ENCODE measurements at regions not wholly inside any gene's neighbourhood (a gene's known extent, or its start where the extent isn't known, plus 50 kb on each side); places are given as distances from the start of the nearest gene placed in this dataset.

DNA sequence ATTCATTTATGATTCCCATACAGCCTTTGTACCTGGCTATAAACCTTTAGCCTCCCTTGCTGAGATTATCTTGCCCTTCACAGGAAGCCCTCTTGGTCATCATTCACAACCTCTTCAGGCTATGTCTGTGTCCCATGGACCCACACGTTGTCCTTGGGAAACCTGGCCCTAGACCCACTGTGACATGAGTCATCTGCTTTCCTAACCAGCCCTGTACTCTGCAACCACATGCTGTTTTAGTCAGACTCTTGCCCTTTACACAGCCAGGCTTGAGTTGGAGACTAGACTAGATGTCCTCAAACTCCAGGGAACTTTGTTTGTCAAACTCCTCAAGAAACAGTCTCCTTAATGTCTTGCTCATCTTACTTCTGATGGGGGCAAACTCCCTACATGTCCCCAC, 229.3 kb upstream of the ZSWIM2 start:
- Histone ChIP-seq H3K9me3 (ENCODE audit: control insufficient read depth, low read depth, low read length) (no peaks in the 10 kb centered on the region), H3T11ph (ENCODE audit: low read length) (no peak overlapping the region), H3K27ac (ENCODE audit: insufficient read length, low read depth, low read length) (no peak overlapping the region), H3K27me3 (ENCODE audit: insufficient read depth, low read length) (no peaks in the 10 kb centered on the region), H4K20me1 (ENCODE audit: control insufficient read depth, insufficient read depth, insufficient read length) (no peaks in the 10 kb centered on the region), H3K79me1 (ENCODE audit: insufficient read depth, low read depth, low read length, poor library complexity, severe bottlenecking) (no peaks in the 10 kb centered on the region), H3K4me1 (ENCODE audit: insufficient read depth, low read length) (no peaks in the 10 kb centered on the region; the same call in 1 of the 2 replicates), H2BK5ac (ENCODE audit: insufficient read length, low read length) (no peak overlapping the region), H4K91ac (ENCODE audit: insufficient read length, low read depth, low read length) (no peak overlapping the region), H4K8ac (replicated peaks; ENCODE audit: insufficient read length, low read depth, low read length) (no peak overlapping the region), H2BK20ac (ENCODE audit: low read depth, low read length, poor library complexity, severe bottlenecking) (no peak overlapping the region), H3K23ac (ENCODE audit: insufficient read length, low read depth, low read length) (no peak overlapping the region), H2BK120ac (ENCODE audit: low read depth, low read length, poor library complexity, severe bottlenecking) (no peak overlapping the region), H3K56ac (ENCODE audit: insufficient read length, low read depth, low read length) (no peak overlapping the region), H3K14ac (ENCODE audit: insufficient read depth, low read length) (no peak overlapping the region), H3K9ac (ENCODE audit: extremely low read depth, insufficient read length, low read length) (no peak overlapping the region), H4K5ac (ENCODE audit: insufficient read length, low read depth, low read length) (no peak overlapping the region), H3K4me2 (ENCODE audit: insufficient read depth, insufficient read length, low read length) (no peak overlapping the region), H2AFZ (ENCODE audit: low read length) (no peak overlapping the region), H3K23me2 (ENCODE audit: insufficient read length, low read depth, low read length, poor library complexity, severe bottlenecking) (no peaks in the 10 kb centered on the region), H2BK12ac (ENCODE audit: insufficient read length, low read depth, low read length) (no peak overlapping the region), H3K4ac (ENCODE audit: low read depth, low read length) (no peak overlapping the region), H2AK5ac (ENCODE audit: insufficient read length, low read length) (no peak overlapping the region), H2BK15ac (ENCODE audit: low read depth, low read length) (no peak overlapping the region), H3K79me2 (ENCODE audit: insufficient read depth, low read length) (no peaks in the 10 kb centered on the region), H3K18ac (ENCODE audit: insufficient read length, low read depth, low read length) (no peak overlapping the region)
- no CpG with 5 or more reads among the region's 1 CpG for WGBS (ENCODE audit: extremely low coverage, insufficient read length, low lambda C conversion rate)
- Mint-ChIP-seq H3K4me1 (peaks cover 5 to 6% of the 10 kb centered on the region in 2 experiments; a peak in 3 of 4 replicates), H3K36me3 (ENCODE audit: insufficient read depth in 1 of 3, low read depth in 3 of 3) (peaks cover 0 to 7% (median 3%) of the 10 kb centered on the region in 3 experiments; a peak in 3 of 7 replicates), H3K9me3 (peaks cover 6 to 7% of the 10 kb centered on the region in 2 experiments; a peak in 2 of 5 replicates), H3K27me3 (ENCODE audit: low read depth) (no peaks in the 10 kb centered on the region), H3K4me3 (no peak overlapping the region), H3K27ac (peak overlapping the region in 1 of 3 experiments; percentile 44; a peak in 1 of 7 replicates)
- TF ChIP-seq, protein P1, sequence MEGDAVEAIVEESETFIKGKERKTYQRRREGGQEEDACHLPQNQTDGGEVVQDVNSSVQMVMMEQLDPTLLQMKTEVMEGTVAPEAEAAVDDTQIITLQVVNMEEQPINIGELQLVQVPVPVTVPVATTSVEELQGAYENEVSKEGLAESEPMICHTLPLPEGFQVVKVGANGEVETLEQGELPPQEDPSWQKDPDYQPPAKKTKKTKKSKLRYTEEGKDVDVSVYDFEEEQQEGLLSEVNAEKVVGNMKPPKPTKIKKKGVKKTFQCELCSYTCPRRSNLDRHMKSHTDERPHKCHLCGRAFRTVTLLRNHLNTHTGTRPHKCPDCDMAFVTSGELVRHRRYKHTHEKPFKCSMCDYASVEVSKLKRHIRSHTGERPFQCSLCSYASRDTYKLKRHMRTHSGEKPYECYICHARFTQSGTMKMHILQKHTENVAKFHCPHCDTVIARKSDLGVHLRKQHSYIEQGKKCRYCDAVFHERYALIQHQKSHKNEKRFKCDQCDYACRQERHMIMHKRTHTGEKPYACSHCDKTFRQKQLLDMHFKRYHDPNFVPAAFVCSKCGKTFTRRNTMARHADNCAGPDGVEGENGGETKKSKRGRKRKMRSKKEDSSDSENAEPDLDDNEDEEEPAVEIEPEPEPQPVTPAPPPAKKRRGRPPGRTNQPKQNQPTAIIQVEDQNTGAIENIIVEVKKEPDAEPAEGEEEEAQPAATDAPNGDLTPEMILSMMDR (conservative IDR thresholded peaks at IDR 0.05): no peak
- no peak for DNase-seq
